Suprapubic skin (tissue), 4 donors: ENCODE measurements at regions not wholly inside any gene's neighbourhood (a gene's known extent, or its start where the extent isn't known, plus 50 kb on each side); places are given as distances from the start of the nearest gene placed in this dataset.

Source experiments
- DNase-seq, 2 donors: peaks; one replicate each; pipeline ENCODE4 v3.0.0-alpha.2; 2019; ENCODE audit warnings: low spot score in 2 of 2
- H3K27ac ChIP-seq: fragments of 200-600 bp; sonication (generic); one replicate; pipeline ENCODE4 v1.5.1; 2019
- H3K27me3 ChIP-seq: fragments of 200-600 bp; sonication (generic); one replicate; pipeline ENCODE4 v1.5.1; 2019
- H3K36me3 ChIP-seq: fragments of 200-600 bp; sonication (generic); one replicate; pipeline ENCODE4 v1.5.1; 2019
- H3K4me1 ChIP-seq: fragments of 200-600 bp; sonication (generic); one replicate; pipeline ENCODE4 v1.5.1; 2019
- H3K4me3 ChIP-seq: fragments of 200-600 bp; sonication (generic); one replicate; pipeline ENCODE4 v1.5.1; 2019; ENCODE audit warnings: mild to moderate bottlenecking
- H3K9me3 ChIP-seq: fragments of 200-600 bp; sonication (generic); one replicate; pipeline ENCODE4 v1.5.1; 2019
- CTCF ChIP-seq, 2 donors: fragments of 200-600 bp in 1 of 2; fragments of 450-650 bp in 1 of 2; sonication (generic) in 1 of 2; IDR thresholded peaks; one replicate each; pipeline ENCODE4 v1.5.1; 2016 to 2019; ENCODE audit warnings: antibody characterized with exemption in 2 of 2, mild to moderate bottlenecking in 1 of 2, moderate library complexity in 1 of 2
- EP300 ChIP-seq: sonication (generic); formaldehyde crosslinking; IDR thresholded peaks from one replicate; pipeline ENCODE4 v1.6.1; 2017; ENCODE audit warnings: antibody characterized with exemption
- POLR2A ChIP-seq, 2 donors: fragments of 450-650 bp; IDR thresholded peaks; one replicate each; pipeline ENCODE4 v1.6.1; 2017; ENCODE audit warnings: antibody characterized with exemption in 2 of 2, mild to moderate bottlenecking in 2 of 2, moderate library complexity in 2 of 2
- POLR2AphosphoS5 ChIP-seq, 3 donors: sonication (generic); formaldehyde crosslinking; IDR thresholded peaks; one replicate each; pipeline ENCODE4 v1.6.1; 2017; ENCODE audit warnings: antibody characterized with exemption in 3 of 3
- WGBS: methylation state at CpG from one replicate; pipeline ENCODE4 v1.1.5; 2018; 5-methylcytosine and 5-hydroxymethylcytosine counted together

GRCh38 chr12:129959889-129960288, 56.1 kb upstream of the TMEM132D start:
- 59% methylated on average over 3 of the region's 3 CpGs for WGBS
- DNase-seq: no peak
- no peak for TF ChIP-seq POLR2A (IDR thresholded peaks at IDR 0.05)

GRCh38 chr12:129961091-129961490, 57.3 kb upstream of the TMEM132D start:
- no peaks in the 10 kb centered on the region for H3K4me1 ChIP-seq
- H3K27me3 ChIP-seq: no peaks in the 10 kb centered on the region
- no peak overlapping the region for H3K4me3 ChIP-seq
- H3K36me3 ChIP-seq: no peaks in the 10 kb centered on the region
- H3K27ac ChIP-seq: no peak overlapping the region
- no peaks in the 10 kb centered on the region for H3K9me3 ChIP-seq
- no peak for DNase-seq
- 60% methylated on average over 4 of the region's 4 CpGs for WGBS
- TF ChIP-seq EP300: no peak
- no peak for TF ChIP-seq CTCF (IDR thresholded peaks at IDR 0.05)
- no peak for TF ChIP-seq POLR2A (IDR thresholded peaks at IDR 0.05)
- no peak for TF ChIP-seq POLR2AphosphoS5 (IDR thresholded peaks at IDR 0.05)

More at GRCh38 chr12:129959889-129960288, 56.1 kb upstream of the TMEM132D start:
- Histone ChIP-seq H3K36me3 (no peaks in the 10 kb centered on the region), H3K4me3 (no peak overlapping the region), H3K4me1 (no peaks in the 10 kb centered on the region), H3K9me3 (no peaks in the 10 kb centered on the region), H3K27me3 (no peaks in the 10 kb centered on the region), H3K27ac (no peak overlapping the region)

- DNase-seq: no peak
- no peak overlapping the region for H3K27ac ChIP-seq
- no peaks in the 10 kb centered on the region for H3K4me1 ChIP-seq
- H3K9me3 ChIP-seq: no peaks in the 10 kb centered on the region
- 100% methylated on average over 1 of the region's 1 CpG for WGBS
- TF ChIP-seq POLR2AphosphoS5 (IDR thresholded peaks at IDR 0.05) (no peak), POLR2A (IDR thresholded peaks at IDR 0.05) (no peak), CTCF (IDR thresholded peaks at IDR 0.05) (no peak), EP300 (no peak)
- H3K4me3 ChIP-seq: no peak overlapping the region
- H3K36me3 ChIP-seq: no peaks in the 10 kb centered on the region
- H3K27me3 ChIP-seq: no peaks in the 10 kb centered on the region
These were observed 58.0 kb upstream of the TMEM132D start for GRCh38 chr12:129961856-129962255.

- Histone ChIP-seq H3K36me3 (no peaks in the 10 kb centered on the region), H3K27ac (no peak overlapping the region), H3K4me1 (no peaks in the 10 kb centered on the region), H3K9me3 (no peaks in the 10 kb centered on the region), H3K27me3 (no peaks in the 10 kb centered on the region), H3K4me3 (no peak overlapping the region)
- no peak for TF ChIP-seq POLR2A (IDR thresholded peaks at IDR 0.05)
- TF ChIP-seq EP300: no peak
- no peak for TF ChIP-seq POLR2AphosphoS5 (IDR thresholded peaks at IDR 0.05)
- TF ChIP-seq CTCF (IDR thresholded peaks at IDR 0.05): no peak
- no peak for DNase-seq
- WGBS: 59% methylated on average over 7 of the region's 7 CpGs
These were observed 60.5 kb upstream of the TMEM132D start for GRCh38 chr12:129964300-129964699.

GRCh38 chr12:129964826-129965457, 61.1 kb upstream of the TMEM132D start:
- DNase-seq: no peak
- H3K27ac ChIP-seq: no peak overlapping the region
- H3K4me1 ChIP-seq: no peaks in the 10 kb centered on the region
- 57% methylated on average over 5 of the region's 5 CpGs for WGBS
- no peaks in the 10 kb centered on the region for H3K27me3 ChIP-seq
- H3K4me3 ChIP-seq: no peak overlapping the region
- TF ChIP-seq CTCF (IDR thresholded peaks at IDR 0.05) (no peak), EP300 (no peak), POLR2AphosphoS5 (IDR thresholded peaks at IDR 0.05) (no peak), POLR2A (IDR thresholded peaks at IDR 0.05) (no peak)
- H3K36me3 ChIP-seq: no peaks in the 10 kb centered on the region
- peaks cover 3% of the 10 kb centered on the region for H3K9me3 ChIP-seq
